HG02852 (cell line): ENCODE measurements at regions not wholly inside any gene's neighbourhood (a gene's known extent, or its start where the extent isn't known, plus 50 kb on each side); places are given as distances from the start of the nearest gene placed in this dataset.

Source experiments
- ATAC-seq: cut with Tn5 transposase; IDR thresholded peaks from one replicate; pipeline ENCODE4 v1.9.1; 2021; ENCODE audit warnings: mild to moderate bottlenecking, moderate library complexity; ENCODE audit not compliant: unreplicated experiment

- ATAC-seq, result no peak
These were observed 115.9 kb downstream of the LY86 start for GRCh38 chr6:6704103-6705060.

GRCh38 chr6:6705061-6705425, 116.5 kb downstream of the LY86 start:
- ATAC-seq, result no peak

GRCh38 chr6:6705915-6706675, 117.6 kb downstream of the LY86 start:
- no peak for ATAC-seq

GRCh38 chr6:6707143-6707542, 118.6 kb downstream of the LY86 start:
- no peak for ATAC-seq

GRCh38 chr6:6709106-6709505, 120.6 kb downstream of the LY86 start:
- ATAC-seq, result no peak

GRCh38 chr6:6711031-6711785, 122.7 kb downstream of the LY86 start:
- ATAC-seq, result no peak

GRCh38 chr6:6711832-6712448, 123.4 kb downstream of the LY86 start:
- ATAC-seq, result peak; percentile 60

- ATAC-seq, result no peak
These were observed 124.2 kb downstream of the LY86 start for GRCh38 chr6:6712449-6713403.

GRCh38 chr6:6713657-6714056, 125.1 kb downstream of the LY86 start:
- ATAC-seq, result no peak

- ATAC-seq, result no peak
These were observed 125.8 kb downstream of the LY86 start for GRCh38 chr6:6714118-6714897.

- no peak for ATAC-seq
These were observed 126.4 kb downstream of the LY86 start for GRCh38 chr6:6714953-6715352.

GRCh38 chr6:6715465-6715864, 126.9 kb downstream of the LY86 start:
- ATAC-seq, result no peak

GRCh38 chr6:6716998-6717763, 128.7 kb downstream of the LY86 start:
- ATAC-seq, result no peak

- ATAC-seq, result no peak
These were observed 129.4 kb downstream of the LY86 start for GRCh38 chr6:6717953-6718352.

- no peak for ATAC-seq
These were observed 133.1 kb downstream of the LY86 start for GRCh38 chr6:6721606-6722005.

GRCh38 chr6:6722195-6722594, 133.7 kb downstream of the LY86 start:
- no peak for ATAC-seq

- ATAC-seq, result no peak
These were observed 134.8 kb downstream of the LY86 start for GRCh38 chr6:6723361-6723760.

- no peak for ATAC-seq
These were observed 135.5 kb downstream of the LY86 start for GRCh38 chr6:6723921-6724538.
